SU-DHL-6 (cell line): ENCODE measurements at regions not wholly inside any gene's neighbourhood (a gene's known extent, or its start where the extent isn't known, plus 50 kb on each side); places are given as distances from the start of the nearest gene placed in this dataset.

Experiments used
- H2AFZ ChIP-seq: fragments of 200-600 bp; sonication (generic); 2 replicates; pipeline ENCODE4 v1.6.1; 2014; ENCODE audit warnings: low read depth, mild to moderate bottlenecking, moderate library complexity, mixed read lengths, antibody characterized with exemption, low read length; ENCODE audit not compliant: severe bottlenecking
- H3F3A ChIP-seq: fragments of 200-600 bp; shearing (Covaris generic); 2 replicates; pipeline ENCODE4 v1.6.0; 2016; ENCODE audit warnings: antibody characterized with exemption, mild to moderate bottlenecking; ENCODE audit not compliant: insufficient read depth
- H3K27ac ChIP-seq: fragments of 200-600 bp; sonication (generic); 2 replicates; pipeline ENCODE4 v1.5.1; 2016; ENCODE audit warnings: low read depth, mild to moderate bottlenecking, low read length, moderate library complexity, mixed read lengths
- H3K27me3 ChIP-seq: fragments of 200-600 bp; sonication (generic), shearing (Covaris generic); 2 replicates; pipeline ENCODE4 v1.6.0; 2014; ENCODE audit warnings: mild to moderate bottlenecking, low read length
- H3K36me3 ChIP-seq: fragments of 200-600 bp; sonication (generic); 2 replicates; pipeline ENCODE4 v1.6.1; 2014; ENCODE audit warnings: mild to moderate bottlenecking, low read length, mixed read lengths
- H3K4me2 ChIP-seq: fragments of 300-600, 200-600 bp; shearing (Covaris generic), sonication (generic); 2 replicates; pipeline ENCODE4 v1.6.0; 2014; ENCODE audit warnings: low read length, low read depth, mild to moderate bottlenecking; ENCODE audit not compliant: poor library complexity, severe bottlenecking
- H3K4me3 ChIP-seq: fragments of 200-600 bp; sonication (generic); 2 replicates; pipeline ENCODE4 v1.5.1; 2014; ENCODE audit warnings: antibody characterized with exemption, low read length, mild to moderate bottlenecking, mixed read lengths; ENCODE audit not compliant: insufficient read depth, poor library complexity, severe bottlenecking
- H3K79me2 ChIP-seq: fragments of 200-600 bp; sonication (generic); 2 replicates; pipeline ENCODE4 v1.6.1; 2014; ENCODE audit warnings: mild to moderate bottlenecking, low read length, moderate library complexity; ENCODE audit not compliant: insufficient read depth
- H3K9ac ChIP-seq: fragments of 200-600 bp; sonication (generic); 2 replicates; pipeline ENCODE4 v1.7.0; 2014; ENCODE audit warnings: mild to moderate bottlenecking, low read length
- H3K9me2 ChIP-seq: fragments of 200-600 bp; sonication (generic); replicated peaks from 2 replicates; pipeline ENCODE4 v1.6.1; 2014; ENCODE audit warnings: low read length; ENCODE audit not compliant: insufficient read depth
- H3K9me3 ChIP-seq: fragments of 200-600 bp; sonication (generic); 2 replicates; pipeline ENCODE4 v1.6.1; 2014; ENCODE audit warnings: low read length, mixed read lengths; ENCODE audit not compliant: insufficient read depth
- H4K20me1 ChIP-seq: fragments of 200-600 bp; sonication (generic); 2 replicates; pipeline ENCODE4 v1.6.1; 2014; ENCODE audit warnings: low read depth, mild to moderate bottlenecking, antibody characterized with exemption, low read length, moderate library complexity, mixed read lengths
- CTCF ChIP-seq: fragments of 200-600 bp; sonication (generic); IDR thresholded peaks from one replicate; pipeline ENCODE4 v1.5.1; 2017; ENCODE audit warnings: antibody characterized with exemption, mild to moderate bottlenecking, low read length, moderate library complexity; ENCODE audit not compliant: insufficient read depth, poor library complexity, severe bottlenecking
- EZH2phosphoT487 ChIP-seq: fragments of 200-600 bp; sonication (generic), shearing (Covaris generic); conservative IDR thresholded peaks from 2 replicates; pipeline ENCODE4 v1.6.1; 2018; ENCODE audit warnings: mild to moderate bottlenecking, antibody characterized with exemption, low read length, moderate library complexity, mixed read lengths

- Histone ChIP-seq H3K9ac (no peak overlapping the region), H3K36me3 (no peaks in the 10 kb centered on the region), H3K4me3 (no peak overlapping the region), H3K9me2 (no peaks in the 10 kb centered on the region), H3K27ac (no peak overlapping the region), H3K4me2 (no peak overlapping the region), H3K79me2 (no peaks in the 10 kb centered on the region), H3K9me3 (no peaks in the 10 kb centered on the region), H3K27me3 (no peaks in the 10 kb centered on the region), H3F3A (no peaks in the 10 kb centered on the region), H2AFZ (no peak overlapping the region), H4K20me1 (no peaks in the 10 kb centered on the region)
- no peak for TF ChIP-seq CTCF
- no peak for TF ChIP-seq EZH2phosphoT487
These were observed 114.6 kb upstream of the GALNT15 start for GRCh38 chr3:16059711-16060357.

DNA sequence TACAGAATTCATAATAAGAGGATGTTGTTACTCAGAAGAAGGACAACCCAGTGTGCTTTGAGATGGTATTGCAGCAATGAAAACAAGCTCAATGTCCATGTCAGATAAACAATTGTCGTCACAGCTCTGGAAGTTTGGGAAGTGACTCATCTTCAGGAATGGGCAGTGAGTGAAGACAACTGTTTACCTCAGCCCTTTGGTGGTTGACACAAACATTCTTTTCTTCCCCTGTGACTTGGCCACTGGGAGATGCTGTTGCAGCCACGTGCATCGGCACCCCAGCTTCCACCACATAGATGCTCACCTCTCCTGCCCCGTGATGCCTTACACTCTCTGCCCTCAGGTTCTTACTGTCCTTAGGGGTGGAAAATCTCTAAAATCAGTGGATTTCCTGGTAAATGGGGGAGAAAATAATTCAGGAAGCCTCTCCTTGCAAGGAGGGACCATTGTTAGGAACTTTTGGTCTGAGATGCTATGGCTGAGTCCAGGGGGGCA is 114.1 kb upstream of the GALNT15 start:
- Histone ChIP-seq H3K36me3 (no peaks in the 10 kb centered on the region), H4K20me1 (no peaks in the 10 kb centered on the region), H3K9me2 (no peaks in the 10 kb centered on the region), H3F3A (no peaks in the 10 kb centered on the region), H3K27me3 (no peaks in the 10 kb centered on the region), H3K9ac (no peak overlapping the region), H3K27ac (no peak overlapping the region), H3K79me2 (no peaks in the 10 kb centered on the region), H3K9me3 (no peaks in the 10 kb centered on the region), H3K4me2 (no peak overlapping the region), H2AFZ (no peak overlapping the region), H3K4me3 (no peak overlapping the region)
- TF ChIP-seq EZH2phosphoT487 (no peak), CTCF (no peak)

DNA sequence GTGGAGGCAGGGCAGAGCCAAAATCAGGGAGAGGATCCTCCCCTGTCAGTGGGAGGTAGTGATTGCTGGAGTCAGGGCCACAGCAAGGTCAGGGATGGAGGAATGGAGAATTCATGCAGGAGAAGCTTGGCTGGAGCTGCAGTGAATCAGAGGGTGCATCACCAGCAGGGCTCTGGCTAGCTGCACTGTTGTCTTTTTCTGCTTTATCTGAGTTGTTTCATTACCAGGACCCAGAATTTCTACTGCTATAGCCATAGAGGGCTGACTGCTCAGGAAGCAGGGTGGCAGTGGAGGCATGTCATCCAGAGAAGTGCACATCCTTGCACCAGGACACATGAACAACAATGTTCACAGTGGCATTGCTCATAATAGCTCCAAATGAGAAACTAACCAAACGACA is 113.5 kb upstream of the GALNT15 start:
- no peaks in the 10 kb centered on the region for H4K20me1 ChIP-seq
- no peak overlapping the region for H3K4me3 ChIP-seq
- H2AFZ ChIP-seq: no peak overlapping the region
- H3K9ac ChIP-seq: no peak overlapping the region
- H3K79me2 ChIP-seq: no peaks in the 10 kb centered on the region
- TF ChIP-seq CTCF: no peak
- no peak for TF ChIP-seq EZH2phosphoT487
- H3K27ac ChIP-seq: no peak overlapping the region
- no peaks in the 10 kb centered on the region for H3K36me3 ChIP-seq
- H3K27me3 ChIP-seq: no peaks in the 10 kb centered on the region
- no peaks in the 10 kb centered on the region for H3K9me3 ChIP-seq
- H3K4me2 ChIP-seq: no peak overlapping the region
- no peaks in the 10 kb centered on the region for H3F3A ChIP-seq
- no peaks in the 10 kb centered on the region for H3K9me2 ChIP-seq
